Fibroblast of the conjunctiva (primary cell): ENCODE measurements at regions not wholly inside any gene's neighbourhood (a gene's known extent, or its start where the extent isn't known, plus 50 kb on each side); places are given as distances from the start of the nearest gene placed in this dataset.
"Not testable (repeated sequence)": the region's sequence is repeated elsewhere in the genome, so short reads cannot be mapped to it uniquely, and the experiment has no call there.

Source experiments
- DNase-seq: peaks from one replicate; pipeline ENCODE4 v3.0.0-alpha.2; 2010; ENCODE audit warnings: low read depth

DNA sequence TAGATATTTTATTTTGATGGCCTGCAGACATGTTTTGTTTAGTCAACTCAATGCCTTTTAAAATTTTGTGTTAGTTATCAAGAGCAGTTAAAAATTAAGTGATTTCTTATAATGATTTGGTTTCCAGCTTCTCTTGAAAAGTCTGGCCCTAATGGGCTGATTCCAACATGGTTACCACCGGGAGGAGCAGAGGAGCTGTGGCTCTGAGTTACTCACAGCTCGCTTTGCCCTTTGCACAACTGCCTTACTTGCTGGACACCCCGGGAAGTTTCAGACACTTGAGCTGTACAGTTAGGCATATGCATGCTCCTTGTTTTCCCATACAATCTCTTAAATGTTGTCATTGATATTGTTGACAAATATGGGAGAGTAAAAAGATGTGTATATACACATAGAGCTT, 173.1 kb upstream of the MMS22L start:
- DNase-seq = no peak

GRCh38 chr6:97459535-97459934, 176.5 kb upstream of the MMS22L start:
- DNase-seq = no peak

GRCh38 chr6:97459986-97460385, 177.0 kb upstream of the MMS22L start:
- DNase-seq = no peak

GRCh38 chr6:97460394-97461080, 177.5 kb upstream of the MMS22L start:
- no peak for DNase-seq

DNA sequence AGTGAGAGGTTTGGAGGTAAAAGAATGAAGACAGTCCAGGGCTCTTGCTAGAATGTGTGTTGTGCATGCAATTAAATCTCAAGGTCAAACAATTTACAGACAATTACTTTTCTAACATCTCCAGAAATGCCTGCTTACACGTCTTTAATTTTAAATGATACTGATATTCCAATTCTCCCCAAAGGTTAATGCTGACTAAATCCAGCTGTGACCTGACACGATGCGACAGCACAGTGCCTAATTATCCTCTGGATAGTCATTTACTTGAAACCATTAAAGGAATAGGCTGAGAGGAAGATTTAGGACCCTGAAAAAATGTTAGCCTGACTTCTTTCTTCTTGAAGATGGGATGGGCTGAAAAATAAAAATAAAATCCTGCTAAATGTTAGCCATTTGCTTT, 178.2 kb upstream of the MMS22L start:
- no peak for DNase-seq

GRCh38 chr6:97462031-97462430, 179.0 kb upstream of the MMS22L start:
- no peak for DNase-seq

GRCh38 chr6:97462938-97463598, 180.1 kb upstream of the MMS22L start:
- DNase-seq = no peak

DNA sequence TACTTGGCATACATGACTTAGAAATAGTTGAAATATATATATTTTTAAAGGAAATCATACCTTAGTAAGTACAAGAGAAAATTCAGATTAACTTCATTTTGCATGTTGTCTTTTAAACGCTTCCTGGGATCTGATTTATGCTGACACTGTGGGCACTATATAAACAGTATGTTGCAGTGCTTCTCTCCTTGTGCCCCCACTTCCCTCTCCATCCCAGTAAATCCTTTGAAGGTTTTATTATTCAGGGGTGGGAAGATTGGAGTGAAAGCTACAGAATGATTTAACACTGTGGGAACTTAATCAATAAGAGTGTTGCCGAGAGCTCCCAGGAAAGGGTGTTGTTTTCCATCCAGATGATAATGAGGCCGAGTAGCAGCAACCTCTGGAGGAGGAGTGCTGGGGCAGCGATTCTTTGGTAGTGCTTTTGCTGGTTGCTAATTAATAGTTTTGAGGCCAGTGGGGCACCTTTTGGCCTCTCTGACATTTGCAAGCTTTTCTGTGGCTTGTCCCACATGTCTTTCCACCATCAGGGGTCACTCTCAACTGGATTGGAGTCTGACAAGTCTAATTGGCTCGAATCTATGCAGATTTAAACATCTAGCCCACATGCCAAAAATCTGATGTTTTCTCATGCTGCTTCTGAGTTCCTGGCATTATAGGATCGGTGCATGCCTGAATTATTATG, 183.0 kb upstream of the MMS22L start:
- DNase-seq = no peak

GRCh38 chr6:97468981-97469380, 186.0 kb upstream of the MMS22L start:
- DNase-seq = no peak

DNA sequence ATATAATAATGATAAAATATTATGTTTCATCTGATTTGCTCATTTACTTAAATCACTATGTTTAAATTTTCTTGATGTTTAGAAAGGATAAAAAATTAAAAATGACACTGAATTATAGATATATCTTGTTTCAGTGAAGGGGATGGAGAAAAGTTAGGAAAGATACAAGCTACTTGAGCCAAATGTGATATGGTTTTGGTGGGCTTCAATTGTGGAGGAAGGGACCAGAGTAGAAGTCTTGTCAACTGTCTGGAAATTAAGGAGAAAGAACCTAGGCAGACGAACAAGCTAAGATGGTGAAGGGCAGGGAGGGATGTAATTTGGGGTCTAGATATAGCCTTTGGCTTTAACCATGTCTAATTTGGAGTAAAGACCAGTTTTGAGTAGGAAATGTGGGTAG, 186.4 kb upstream of the MMS22L start:
- DNase-seq = no peak

DNA sequence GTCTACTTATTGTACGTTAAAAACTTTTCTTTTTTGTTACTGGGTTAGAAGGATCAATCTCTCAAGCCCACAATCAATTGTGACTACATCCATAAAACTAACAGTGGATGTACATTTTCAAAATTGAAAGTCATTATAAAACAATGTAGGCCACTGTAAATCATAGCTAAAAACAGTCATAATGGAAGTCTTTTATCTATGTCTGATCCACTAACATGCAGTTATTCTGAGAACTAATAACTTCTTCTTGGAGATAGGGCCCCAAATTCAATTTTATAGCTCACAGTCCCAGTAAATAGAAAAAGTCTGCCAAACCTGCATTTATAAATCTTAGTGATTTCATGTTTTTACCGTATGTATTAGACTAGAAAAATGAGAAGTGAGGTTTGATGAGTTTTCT, 187.3 kb upstream of the MMS22L start:
- DNase-seq = no peak

GRCh38 chr6:97473979-97474378, 191.0 kb upstream of the MMS22L start:
- DNase-seq = no peak

GRCh38 chr6:97497713-97498331, 214.8 kb upstream of the MMS22L start:
- DNase-seq = peak; percentile 64

GRCh38 chr6:97501853-97502252, 218.8 kb upstream of the MMS22L start:
- DNase-seq = no peak

GRCh38 chr6:97508646-97509045, 225.6 kb upstream of the MMS22L start:
- DNase-seq = no peak

DNA sequence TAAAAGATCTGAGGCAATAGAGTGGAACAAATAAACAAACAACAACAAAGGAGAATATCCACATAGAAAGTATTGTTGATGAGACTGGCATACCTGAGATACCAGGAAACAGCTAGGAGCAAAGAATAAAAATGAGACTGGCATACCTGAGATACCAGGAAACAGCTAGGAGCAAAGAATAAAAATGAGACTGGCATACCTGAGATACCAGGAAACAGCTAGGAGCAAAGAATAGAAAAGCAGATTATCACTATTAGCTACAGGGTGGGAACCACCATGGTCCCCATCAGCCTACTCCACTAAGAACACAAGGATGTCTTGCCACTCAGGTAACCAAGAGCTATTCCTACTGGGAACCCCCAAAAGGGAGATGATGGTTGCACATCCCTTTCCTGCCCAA, 230.2 kb upstream of the MMS22L start:
- DNase-seq = not testable (repeated sequence)

GRCh38 chr6:97524811-97525210, 241.8 kb upstream of the MMS22L start:
- DNase-seq = no peak

DNA sequence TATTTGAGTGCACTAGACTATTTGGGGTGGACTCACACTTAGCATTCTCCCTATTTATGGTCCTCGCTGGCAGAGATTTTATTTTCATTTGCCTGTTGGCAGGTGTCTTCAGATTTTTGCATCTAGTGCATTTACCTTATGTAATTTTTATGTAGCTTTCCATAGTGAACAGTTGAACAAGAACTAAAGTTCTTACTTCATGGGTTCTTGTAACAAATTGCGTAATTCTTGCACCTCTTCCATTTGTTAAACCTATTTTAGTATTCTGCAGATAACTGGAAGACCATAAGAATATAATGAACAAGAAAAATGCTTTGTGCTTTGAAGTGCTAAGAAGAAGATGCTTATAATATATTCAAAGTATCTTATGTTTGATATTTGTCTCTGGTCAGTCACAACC, 252.8 kb upstream of the MMS22L start:
- DNase-seq = no peak

DNA sequence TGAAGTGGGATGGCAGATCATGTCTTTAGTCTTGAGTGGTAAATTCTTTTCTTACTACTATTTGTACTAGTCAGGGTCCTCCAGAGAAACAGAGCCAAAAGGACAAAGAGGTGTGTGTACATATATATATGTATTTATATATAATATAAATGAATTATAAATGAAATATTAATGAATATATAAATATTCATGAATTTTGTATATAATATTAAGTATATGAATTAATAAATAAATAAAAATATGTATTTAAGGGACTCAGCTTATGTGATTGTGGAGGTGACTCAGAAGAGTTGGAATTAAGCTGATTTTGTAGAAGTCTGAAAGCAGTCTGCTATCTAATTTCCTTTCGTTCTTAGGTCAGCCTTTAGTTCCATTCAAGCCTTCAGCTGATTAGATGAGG, 265.3 kb upstream of the MMS22L start:
- DNase-seq = no peak

DNA sequence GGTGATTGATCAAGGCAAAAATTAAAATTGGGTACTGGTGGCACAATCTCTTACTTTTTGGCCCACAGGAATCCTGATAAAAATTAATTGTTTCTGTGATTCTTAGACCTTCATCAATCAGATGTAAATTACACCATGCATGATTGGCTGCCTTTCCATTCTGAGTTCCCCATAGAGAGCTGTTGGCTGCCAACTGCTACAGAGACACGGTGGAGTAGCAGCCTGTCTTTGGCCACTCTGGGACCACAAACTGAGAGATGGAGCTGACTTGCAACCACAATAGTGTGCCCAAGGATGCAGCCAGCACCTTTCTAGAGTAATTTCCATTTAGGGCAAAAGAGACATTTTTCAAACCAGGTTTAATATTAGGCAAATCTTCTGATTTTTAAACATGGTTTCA, 274.3 kb upstream of the MMS22L start:
- DNase-seq = no peak

DNA sequence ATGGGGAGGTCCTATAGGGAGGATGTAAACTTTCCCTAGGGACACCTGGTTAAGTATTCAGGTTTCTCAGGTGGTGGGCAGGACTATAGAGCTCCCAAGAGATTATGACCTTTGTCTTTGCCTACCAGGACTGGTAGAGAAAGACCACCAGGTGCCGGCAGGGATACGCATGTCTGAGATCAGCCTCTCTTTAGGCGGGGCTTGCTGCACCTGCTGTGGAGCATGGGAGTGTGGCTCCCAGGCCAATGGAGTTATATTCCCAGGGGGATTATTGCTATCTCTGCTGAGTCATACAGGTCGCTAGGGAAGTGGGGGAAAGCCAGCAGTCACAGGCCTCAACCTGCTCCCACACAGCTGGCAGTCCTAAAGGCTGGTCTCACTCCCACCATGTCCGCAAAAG, 280.5 kb upstream of the MMS22L start:
- no peak for DNase-seq

- DNase-seq = no peak
Measured at GRCh38 chr6:97572943-97573342, 289.9 kb upstream of the MMS22L start.

DNA sequence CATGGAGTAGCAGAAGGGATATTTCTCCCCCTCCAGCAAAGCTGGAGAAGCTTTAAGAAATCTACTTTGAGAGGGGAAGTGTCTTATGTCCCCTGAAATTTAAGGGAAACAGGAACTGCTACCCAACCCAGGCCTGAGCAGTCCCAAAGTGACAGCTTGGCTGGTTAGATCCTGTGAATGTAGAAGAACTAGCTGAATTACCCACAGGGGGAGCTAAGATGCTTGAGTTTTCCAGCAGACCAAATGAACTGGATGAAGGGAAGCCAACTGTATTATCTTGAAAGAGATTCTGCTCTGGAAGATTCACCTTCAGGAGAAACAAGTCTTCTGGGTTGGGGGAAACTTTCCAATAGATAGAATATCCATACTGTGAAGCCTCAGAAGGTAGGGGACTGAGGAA, 303.3 kb upstream of the MMS22L start:
- no peak for DNase-seq
